H9 (cell line): ENCODE measurements at regions not wholly inside any gene's neighbourhood (a gene's known extent, or its start where the extent isn't known, plus 50 kb on each side); places are given as distances from the start of the nearest gene placed in this dataset.

ENCODE experiments used
- DNase-seq: peaks from one replicate; pipeline ENCODE4 v3.0.0-alpha.2; 2017
- H2AFZ ChIP-seq: one replicate; pipeline ENCODE4 v1.6.1; 2013; ENCODE audit warnings: mild to moderate bottlenecking, low read length, control low read depth, moderate library complexity
- H2AK5ac ChIP-seq: 2 replicates; pipeline ENCODE4 v1.6.1; 2013; ENCODE audit warnings: low read length, control low read depth, mixed read lengths; ENCODE audit not compliant: insufficient read length
- H2BK120ac ChIP-seq: one replicate; pipeline ENCODE4 v1.6.1; 2013; ENCODE audit warnings: low read depth, mild to moderate bottlenecking, low read length, control low read depth, inconsistent platforms; ENCODE audit not compliant: poor library complexity, severe bottlenecking
- H2BK12ac ChIP-seq: 2 replicates; pipeline ENCODE4 v1.6.1; 2013; ENCODE audit warnings: low read length, control low read depth, mixed read lengths, low read depth; ENCODE audit not compliant: insufficient read length
- H2BK15ac ChIP-seq: 2 replicates; pipeline ENCODE4 v1.6.1; 2013; ENCODE audit warnings: low read depth, low read length, control low read depth
- H2BK20ac ChIP-seq: one replicate; pipeline ENCODE4 v1.6.1; 2013; ENCODE audit warnings: low read depth, mild to moderate bottlenecking, low read length, control low read depth, inconsistent platforms; ENCODE audit not compliant: poor library complexity, severe bottlenecking
- H2BK5ac ChIP-seq: 2 replicates; pipeline ENCODE4 v1.6.1; 2013; ENCODE audit warnings: low read length, control low read depth, mixed read lengths; ENCODE audit not compliant: insufficient read length
- H3K14ac ChIP-seq: 2 replicates; pipeline ENCODE4 v1.6.1; 2013; ENCODE audit warnings: low read length, control low read depth; ENCODE audit not compliant: insufficient read depth
- H3K18ac ChIP-seq: 2 replicates; pipeline ENCODE4 v1.6.1; 2013; ENCODE audit warnings: low read depth, mild to moderate bottlenecking, mixed read lengths, low read length, control low read depth; ENCODE audit not compliant: insufficient read length
- H3K23ac ChIP-seq: 2 replicates; pipeline ENCODE4 v1.6.1; 2013; ENCODE audit warnings: low read length, control low read depth, mixed read lengths, low read depth; ENCODE audit not compliant: insufficient read length
- H3K23me2 ChIP-seq: 2 replicates; pipeline ENCODE4 v1.6.1; 2013; ENCODE audit warnings: low read depth, mild to moderate bottlenecking, mixed read lengths, low read length, control low read depth; ENCODE audit not compliant: insufficient read length, poor library complexity, severe bottlenecking
- H3K27ac ChIP-seq: 2 replicates; pipeline ENCODE4 v1.5.1; 2013; ENCODE audit warnings: low read length, control low read depth, mixed read lengths, low read depth; ENCODE audit not compliant: insufficient read length
- H3K27me3 ChIP-seq: 2 replicates; pipeline ENCODE4 v1.6.1; 2013; ENCODE audit warnings: low read length, control low read depth, inconsistent platforms; ENCODE audit not compliant: insufficient read depth
- H3K4ac ChIP-seq: 2 replicates; pipeline ENCODE4 v1.6.1; 2013; ENCODE audit warnings: low read depth, mild to moderate bottlenecking, control low read depth, inconsistent platforms, low read length, moderate library complexity
- H3K4me1 ChIP-seq: 2 replicates; pipeline ENCODE4 v1.6.1; 2013; ENCODE audit warnings: low read length, control low read depth, inconsistent platforms; ENCODE audit not compliant: insufficient read depth
- H3K4me2 ChIP-seq: 2 replicates; pipeline ENCODE4 v1.6.1; 2013; ENCODE audit warnings: low read length, control low read depth, mixed read lengths; ENCODE audit not compliant: insufficient read length, insufficient read depth
- H3K56ac ChIP-seq: 2 replicates; pipeline ENCODE4 v1.6.1; 2013; ENCODE audit warnings: low read depth, mild to moderate bottlenecking, mixed read lengths, low read length, control low read depth; ENCODE audit not compliant: insufficient read length
- H3K79me1 ChIP-seq: 2 replicates; pipeline ENCODE4 v1.6.1; 2013; ENCODE audit warnings: low read depth, mild to moderate bottlenecking, moderate library complexity, low read length, control low read depth, inconsistent platforms; ENCODE audit not compliant: insufficient read depth, poor library complexity, severe bottlenecking
- H3K79me2 ChIP-seq: 2 replicates; pipeline ENCODE4 v1.6.1; 2013; ENCODE audit warnings: low read length, control low read depth, inconsistent platforms; ENCODE audit not compliant: insufficient read depth
- H3K9ac ChIP-seq: 2 replicates; pipeline ENCODE4 v1.6.1; 2013; ENCODE audit warnings: low read length, control low read depth, mixed read lengths; ENCODE audit not compliant: insufficient read length; ENCODE audit errors: extremely low read depth
- H3K9me3 ChIP-seq: one replicate; pipeline ENCODE4 v1.6.1; 2013; ENCODE audit warnings: low read depth, low read length, inconsistent platforms; ENCODE audit not compliant: control insufficient read depth
- H3T11ph ChIP-seq: one replicate; pipeline ENCODE4 v1.6.1; 2013; ENCODE audit warnings: mild to moderate bottlenecking, low read length, control low read depth, inconsistent platforms
- H4K20me1 ChIP-seq: one replicate; pipeline ENCODE4 v1.6.1; 2013; ENCODE audit not compliant: control insufficient read depth, insufficient read length, insufficient read depth
- H4K5ac ChIP-seq: 2 replicates; pipeline ENCODE4 v1.6.1; 2013; ENCODE audit warnings: low read depth, mild to moderate bottlenecking, mixed read lengths, low read length, control low read depth; ENCODE audit not compliant: insufficient read length
- H4K8ac ChIP-seq: replicated peaks from 2 replicates; pipeline ENCODE4 v1.6.1; 2013; ENCODE audit warnings: low read length, control low read depth, mixed read lengths, low read depth; ENCODE audit not compliant: insufficient read length
- H4K91ac ChIP-seq: 2 replicates; pipeline ENCODE4 v1.6.1; 2013; ENCODE audit warnings: low read depth, mild to moderate bottlenecking, moderate library complexity, mixed read lengths, low read length, control low read depth; ENCODE audit not compliant: insufficient read length
- H3K27ac Mint-ChIP-seq, 3 experiments: 2 replicates in 2 of 3; 3 replicates in 1 of 3; pipeline ENCODE4 v1.8.0; 2020 to 2021; ENCODE audit warnings: mixed read lengths in 3 of 3, mild to moderate bottlenecking in 1 of 3, moderate library complexity in 1 of 3
- H3K27me3 Mint-ChIP-seq: 2 replicates; pipeline ENCODE4 v1.8.0; 2021; ENCODE audit warnings: low read depth, mild to moderate bottlenecking, moderate library complexity, mixed read lengths
- H3K36me3 Mint-ChIP-seq, 3 experiments: 2 replicates in 2 of 3; 3 replicates in 1 of 3; pipeline ENCODE4 v1.8.0; 2020 to 2021; ENCODE audit warnings: low read depth in 3 of 3, mixed read lengths in 3 of 3; ENCODE audit not compliant: insufficient read depth in 1 of 3
- H3K4me1 Mint-ChIP-seq, 2 experiments: 2 replicates each; pipeline ENCODE4 v1.8.0; 2020; ENCODE audit warnings: mixed read lengths in 2 of 2
- H3K4me3 Mint-ChIP-seq, 2 experiments: 2 replicates in 1 of 2; 3 replicates in 1 of 2; pipeline ENCODE4 v1.8.0; 2020 to 2021; ENCODE audit warnings: mild to moderate bottlenecking in 2 of 2, mixed read lengths in 2 of 2, moderate library complexity in 1 of 2
- H3K9me3 Mint-ChIP-seq, 2 experiments: 2 replicates in 1 of 2; 3 replicates in 1 of 2; pipeline ENCODE4 v1.8.0; 2020; ENCODE audit warnings: mild to moderate bottlenecking in 2 of 2, mixed read lengths in 2 of 2, moderate library complexity in 1 of 2
- WGBS: extraction: QIAGEN DNeasy Blood & Tissue Kit; methylation state at CpG from one replicate; pipeline ENCODE4 v1.1.7; 2013; ENCODE audit warnings: missing lambda C conversion rate, low lambda C conversion rate, mixed read lengths; ENCODE audit not compliant: insufficient read length; ENCODE audit errors: extremely low coverage; 5-methylcytosine and 5-hydroxymethylcytosine counted together
- TF ChIP-seq, protein P1 (sequence below): fragments of 200-600 bp; sonication (generic); conservative IDR thresholded peaks from 3 replicates; pipeline ENCODE4 v1.8.0; 2021; ENCODE audit warnings: antibody characterized with exemption, mild to moderate bottlenecking

DNA sequence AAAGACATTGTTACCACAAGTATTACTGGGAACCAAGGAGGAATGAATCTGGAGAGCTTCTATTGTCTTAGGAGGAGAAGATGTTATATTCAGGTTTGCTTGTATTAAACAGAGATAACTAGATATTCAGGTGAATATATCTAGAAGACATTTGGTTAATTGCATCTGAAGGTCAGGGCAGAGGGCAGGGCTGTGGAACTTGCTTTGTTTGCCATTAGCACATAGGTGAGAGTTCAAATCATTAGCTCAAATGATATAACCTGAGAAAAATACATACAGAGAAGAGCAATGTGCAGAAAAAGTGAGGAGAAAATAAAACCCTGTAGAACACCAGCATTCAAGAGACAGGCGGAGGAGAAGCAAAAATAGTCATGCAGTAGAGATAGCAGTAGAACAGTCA is 116.8 kb downstream of the DNAJB9 start:
- Mint-ChIP-seq H3K27ac (no peak overlapping the region), H3K4me1 (peaks cover 0 to 3% of the 10 kb centered on the region in 2 experiments; a peak in 2 of 4 replicates), H3K9me3 (no peaks in the 10 kb centered on the region), H3K27me3 (no peaks in the 10 kb centered on the region), H3K36me3 (no peaks in the 10 kb centered on the region), H3K4me3 (no peak overlapping the region)
- Histone ChIP-seq H4K20me1 (no peaks in the 10 kb centered on the region), H2BK15ac (no peak overlapping the region), H3K79me2 (no peaks in the 10 kb centered on the region), H4K91ac (no peak overlapping the region), H2BK12ac (no peak overlapping the region), H3K23ac (no peak overlapping the region), H2AK5ac (no peak overlapping the region), H3T11ph (no peak overlapping the region), H2BK20ac (no peak overlapping the region), H3K27me3 (no peaks in the 10 kb centered on the region), H3K9me3 (no peaks in the 10 kb centered on the region), H4K8ac (no peak overlapping the region), H2BK5ac (no peak overlapping the region), H3K9ac (no peak overlapping the region), H3K79me1 (no peaks in the 10 kb centered on the region), H3K18ac (no peak overlapping the region), H3K56ac (no peak overlapping the region), H4K5ac (no peak overlapping the region), H3K14ac (no peak overlapping the region), H2BK120ac (no peak overlapping the region), H2AFZ (no peak overlapping the region), H3K4me1 (no peaks in the 10 kb centered on the region), H3K27ac (no peak overlapping the region), H3K4ac (no peak overlapping the region), H3K23me2 (no peaks in the 10 kb centered on the region), H3K4me2 (no peak overlapping the region)
- DNase-seq: no peak
- TF ChIP-seq, protein P1, sequence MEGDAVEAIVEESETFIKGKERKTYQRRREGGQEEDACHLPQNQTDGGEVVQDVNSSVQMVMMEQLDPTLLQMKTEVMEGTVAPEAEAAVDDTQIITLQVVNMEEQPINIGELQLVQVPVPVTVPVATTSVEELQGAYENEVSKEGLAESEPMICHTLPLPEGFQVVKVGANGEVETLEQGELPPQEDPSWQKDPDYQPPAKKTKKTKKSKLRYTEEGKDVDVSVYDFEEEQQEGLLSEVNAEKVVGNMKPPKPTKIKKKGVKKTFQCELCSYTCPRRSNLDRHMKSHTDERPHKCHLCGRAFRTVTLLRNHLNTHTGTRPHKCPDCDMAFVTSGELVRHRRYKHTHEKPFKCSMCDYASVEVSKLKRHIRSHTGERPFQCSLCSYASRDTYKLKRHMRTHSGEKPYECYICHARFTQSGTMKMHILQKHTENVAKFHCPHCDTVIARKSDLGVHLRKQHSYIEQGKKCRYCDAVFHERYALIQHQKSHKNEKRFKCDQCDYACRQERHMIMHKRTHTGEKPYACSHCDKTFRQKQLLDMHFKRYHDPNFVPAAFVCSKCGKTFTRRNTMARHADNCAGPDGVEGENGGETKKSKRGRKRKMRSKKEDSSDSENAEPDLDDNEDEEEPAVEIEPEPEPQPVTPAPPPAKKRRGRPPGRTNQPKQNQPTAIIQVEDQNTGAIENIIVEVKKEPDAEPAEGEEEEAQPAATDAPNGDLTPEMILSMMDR: no peak
- no CpG with 5 or more reads among the region's 1 CpG for WGBS
